GM19240 (cell line): ENCODE measurements at regions not wholly inside any gene's neighbourhood (a gene's known extent, or its start where the extent isn't known, plus 50 kb on each side); places are given as distances from the start of the nearest gene placed in this dataset.

Experiments used
- DNase-seq: peaks from one replicate; pipeline ENCODE4 v3.0.0; 2011; ENCODE audit warnings: low spot score; ENCODE audit not compliant: insufficient read length

DNA sequence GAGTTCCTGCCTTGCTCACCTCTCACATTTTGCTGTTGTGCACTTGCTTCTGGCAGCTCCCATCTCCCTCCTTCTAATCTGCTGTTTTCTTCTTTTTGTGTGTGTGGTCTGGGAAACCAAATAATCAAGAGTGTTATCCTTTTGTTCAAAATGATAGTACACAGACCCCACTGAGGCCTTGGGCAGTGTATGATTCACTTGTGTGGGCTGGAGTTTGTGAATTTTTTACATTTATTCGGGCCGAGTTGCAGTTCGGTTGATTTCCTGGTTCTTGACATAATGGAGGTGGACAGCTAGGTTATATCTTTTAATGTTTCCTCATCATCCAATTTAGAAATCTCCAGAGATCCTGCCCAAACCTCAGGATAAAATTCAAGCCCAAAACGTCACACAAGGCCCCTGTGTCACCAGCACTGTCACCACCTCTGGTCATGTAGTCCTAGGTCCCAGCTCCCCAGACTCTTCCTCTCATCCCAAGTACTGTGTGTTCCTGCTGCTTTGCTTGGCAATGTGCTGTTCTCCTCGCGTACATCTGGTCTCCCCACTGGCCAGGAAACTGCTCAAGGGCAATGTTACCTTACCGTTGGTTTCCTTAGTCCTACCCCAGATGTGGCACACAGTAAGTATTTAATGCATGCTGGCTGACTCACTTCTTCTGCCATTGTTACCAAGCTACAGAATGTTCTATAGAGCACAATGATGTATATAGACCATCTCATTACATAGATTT, 55.7 kb upstream of the PHACTR2 start:
- DNase-seq = no peak

DNA sequence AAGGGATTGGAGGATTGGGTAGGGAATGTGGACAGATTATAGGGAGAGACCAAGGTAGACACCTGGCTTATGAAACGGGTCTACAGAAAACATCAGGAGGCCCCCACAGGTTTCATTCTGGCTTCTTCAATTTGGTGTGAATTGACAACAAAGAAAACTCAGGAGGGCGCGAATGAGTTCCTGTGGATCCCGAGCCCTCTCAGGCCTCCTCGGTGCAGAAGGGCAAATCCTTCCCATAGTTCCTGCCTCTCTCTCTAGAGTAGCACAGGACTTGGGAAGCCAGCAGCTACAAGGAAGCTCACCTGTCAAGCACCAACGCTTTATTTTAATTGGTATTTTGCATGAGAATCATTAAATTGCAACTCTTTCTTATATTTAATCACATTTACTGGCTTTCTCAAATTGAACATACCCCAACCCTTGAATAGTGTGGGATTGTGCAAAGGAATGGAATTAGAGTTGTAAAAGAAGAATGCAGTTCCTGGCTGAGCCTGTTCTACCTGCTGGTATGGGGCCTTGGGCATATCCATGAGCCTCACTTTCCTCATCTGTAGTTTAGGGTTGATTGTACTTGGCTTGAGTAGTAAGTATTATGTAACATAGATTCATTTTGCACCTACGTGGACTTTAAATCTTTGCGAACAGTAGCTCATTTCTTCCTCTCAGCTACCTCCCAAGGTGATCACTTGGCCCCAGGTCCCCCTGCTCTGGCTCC, 56.4 kb upstream of the PHACTR2 start:
- no peak for DNase-seq

DNA sequence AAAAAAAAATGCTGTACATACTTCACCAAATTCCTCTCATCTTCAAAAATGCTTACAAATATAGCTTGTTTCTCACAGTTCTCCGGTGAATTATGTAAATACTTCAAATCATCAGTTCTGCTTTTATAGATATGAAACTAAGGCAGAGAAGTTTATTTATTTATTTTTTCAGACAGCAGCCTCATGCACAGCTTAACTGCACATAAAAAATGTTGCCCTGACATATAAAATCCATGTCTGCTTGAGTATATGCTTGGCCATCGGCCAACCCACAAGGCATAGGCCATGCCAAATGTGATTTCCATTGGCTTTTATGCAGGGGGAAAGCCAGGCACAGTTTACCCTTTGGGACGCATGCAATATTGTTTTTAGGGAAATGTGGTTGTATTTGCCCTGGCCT, 57.3 kb upstream of the PHACTR2 start:
- no peak for DNase-seq

DNA sequence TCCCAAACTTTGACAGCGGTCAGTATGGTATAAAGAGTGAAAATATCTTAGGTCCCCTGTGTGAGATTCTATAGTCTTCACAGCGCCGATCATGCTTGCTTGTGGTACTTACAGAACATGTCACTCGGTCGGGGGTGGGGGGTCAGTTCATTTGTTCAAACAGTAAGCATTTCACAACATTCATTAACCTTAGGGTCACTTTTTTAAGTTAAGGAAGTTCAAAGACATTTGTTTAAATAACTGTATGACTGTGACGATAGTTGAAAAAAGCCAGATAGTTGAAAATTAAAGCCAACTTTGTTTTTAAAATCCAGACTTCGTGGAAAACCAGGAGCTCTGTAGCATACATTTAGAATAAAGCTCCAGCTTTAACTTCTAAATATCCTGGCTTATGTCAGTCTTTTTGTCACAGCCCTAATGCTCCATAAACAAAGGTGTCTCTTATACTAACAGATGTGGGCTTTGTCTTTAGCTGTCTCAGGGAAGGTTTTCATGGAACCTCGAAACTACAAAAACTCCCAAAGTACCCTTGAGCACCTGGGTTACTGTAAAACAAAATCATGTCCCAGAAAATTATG, 57.9 kb upstream of the PHACTR2 start:
- DNase-seq = no peak

DNA sequence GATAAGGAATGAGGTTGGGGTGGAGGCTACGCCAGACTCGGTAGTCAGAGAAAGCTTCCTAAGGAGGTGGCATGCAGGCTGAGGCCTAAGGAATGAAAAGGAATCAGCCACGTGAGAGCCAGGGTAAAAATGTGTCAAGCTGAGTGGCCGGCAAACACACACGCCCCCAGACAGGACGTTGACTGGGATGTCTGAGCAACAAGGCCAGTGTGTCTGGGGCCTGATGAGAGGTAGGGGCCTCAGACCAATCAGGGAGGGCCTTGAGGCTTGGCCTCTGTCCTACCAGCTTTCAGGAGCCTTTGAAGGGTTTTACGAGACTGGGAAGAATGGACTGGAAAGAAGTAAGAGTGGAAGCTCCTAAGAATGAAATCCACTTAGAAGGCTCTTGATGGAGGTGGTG, 61.0 kb upstream of the PHACTR2 start:
- DNase-seq = no peak

DNA sequence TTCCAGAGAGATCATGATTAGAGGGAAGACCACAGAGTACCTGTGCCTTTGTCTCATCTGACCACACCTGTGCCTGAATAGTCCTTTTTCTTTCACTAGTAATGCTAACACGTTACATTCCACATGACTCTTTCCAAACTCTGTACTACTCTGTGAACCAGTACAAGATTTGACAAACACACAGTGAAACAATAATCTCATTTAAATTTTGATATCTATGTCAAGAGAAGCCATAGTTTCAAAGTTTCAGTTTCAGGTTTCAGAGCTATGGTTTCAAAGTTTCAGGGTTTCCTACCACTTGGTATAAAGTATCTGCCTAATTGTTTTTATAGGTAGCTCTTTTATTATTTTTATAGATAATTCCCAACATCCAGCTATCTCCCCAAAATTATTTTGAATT, 62.0 kb upstream of the PHACTR2 start:
- DNase-seq = no peak

DNA sequence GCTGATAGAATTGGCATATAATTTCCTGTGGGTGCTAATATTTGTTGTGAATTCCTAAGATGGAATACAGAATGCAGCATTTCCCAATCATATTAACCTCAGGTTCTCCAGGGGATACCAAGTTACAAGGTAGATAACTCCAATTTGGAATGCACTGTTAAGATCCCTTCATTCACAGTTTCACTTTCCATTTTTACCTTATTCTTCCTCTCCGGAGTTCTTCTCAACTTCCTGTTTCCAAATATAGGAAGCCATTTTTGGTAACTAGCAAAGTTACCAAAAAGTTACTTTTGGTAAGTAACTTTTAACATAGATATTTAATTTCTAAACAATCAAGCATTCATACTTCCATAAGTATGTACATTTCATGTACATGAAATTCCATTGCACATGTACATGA, 63.5 kb upstream of the PHACTR2 start:
- no peak for DNase-seq

DNA sequence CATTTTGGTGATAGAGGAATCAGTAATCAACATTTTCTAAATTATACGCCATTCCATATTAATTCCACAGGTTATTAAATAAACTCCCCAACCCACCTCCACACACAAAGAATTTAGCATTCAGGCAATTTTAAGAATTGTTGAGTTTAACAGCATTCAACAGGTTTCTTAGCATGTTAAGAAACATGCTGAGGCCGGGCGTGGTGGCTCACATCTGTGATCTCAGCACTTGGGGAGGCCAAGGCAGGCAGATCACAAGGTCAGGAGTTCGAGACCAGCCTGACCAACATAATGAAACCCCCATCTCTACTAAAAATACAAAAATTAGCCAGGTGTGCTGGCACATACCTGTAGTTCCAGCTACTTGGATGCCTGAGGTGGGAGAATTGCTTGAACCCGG, 64.0 kb upstream of the PHACTR2 start:
- DNase-seq = no peak

DNA sequence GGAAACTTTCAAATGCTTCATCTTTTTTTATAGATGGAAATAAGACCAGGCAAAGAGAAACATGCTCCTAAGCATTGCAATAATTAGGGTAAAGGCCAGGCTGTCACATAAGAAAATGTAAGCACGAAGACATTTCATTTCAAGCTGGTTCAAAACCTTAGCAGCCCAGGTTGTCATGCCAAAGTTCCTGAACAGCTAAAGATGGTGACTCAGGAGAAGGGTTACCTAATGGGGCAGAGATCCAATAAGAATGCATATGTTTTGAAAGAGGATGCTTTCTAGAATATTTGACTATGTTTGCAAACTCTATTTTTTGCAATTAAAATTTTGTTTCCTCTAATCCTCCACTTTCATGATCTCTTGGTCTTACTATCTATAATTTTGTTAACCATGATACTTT, 65.6 kb upstream of the PHACTR2 start:
- no peak for DNase-seq

DNA sequence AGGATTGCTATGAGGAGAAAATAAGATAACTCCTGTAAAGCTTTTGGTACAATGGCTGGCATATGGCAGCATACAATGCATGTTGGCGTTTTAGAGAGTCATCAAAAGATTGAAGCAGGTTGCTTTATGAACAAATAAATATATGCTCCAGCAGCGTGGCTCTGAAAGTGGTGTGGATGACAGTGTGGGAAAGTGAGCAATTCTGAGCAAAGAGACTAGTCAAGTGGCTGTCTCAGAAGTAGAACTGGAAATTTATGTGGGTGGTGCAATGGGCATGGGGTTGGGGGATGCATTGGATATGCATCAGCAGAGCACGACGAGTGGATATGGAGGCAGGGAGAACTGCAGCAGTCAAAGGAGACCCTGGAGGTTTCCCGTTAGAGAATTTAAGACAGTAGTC, 66.2 kb upstream of the PHACTR2 start:
- DNase-seq = no peak

DNA sequence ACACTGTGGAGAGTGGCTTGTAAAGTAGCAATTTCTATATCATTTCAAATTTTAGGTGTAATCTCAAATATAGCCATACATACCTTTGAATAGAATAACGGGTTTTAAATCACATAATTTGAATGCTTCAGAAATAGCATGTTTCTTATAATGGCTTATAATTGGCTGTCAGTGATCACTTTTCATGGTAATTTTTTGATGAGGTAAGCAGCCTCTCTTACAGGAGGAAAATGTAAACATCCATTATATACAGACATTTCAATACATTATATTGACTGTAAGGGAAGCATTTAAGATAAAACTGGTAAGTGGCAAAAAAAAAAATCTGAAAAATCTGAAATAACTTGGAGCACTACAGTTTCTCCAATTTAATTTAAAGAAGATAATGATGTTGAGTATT, 67.8 kb upstream of the PHACTR2 start:
- no peak for DNase-seq

DNA sequence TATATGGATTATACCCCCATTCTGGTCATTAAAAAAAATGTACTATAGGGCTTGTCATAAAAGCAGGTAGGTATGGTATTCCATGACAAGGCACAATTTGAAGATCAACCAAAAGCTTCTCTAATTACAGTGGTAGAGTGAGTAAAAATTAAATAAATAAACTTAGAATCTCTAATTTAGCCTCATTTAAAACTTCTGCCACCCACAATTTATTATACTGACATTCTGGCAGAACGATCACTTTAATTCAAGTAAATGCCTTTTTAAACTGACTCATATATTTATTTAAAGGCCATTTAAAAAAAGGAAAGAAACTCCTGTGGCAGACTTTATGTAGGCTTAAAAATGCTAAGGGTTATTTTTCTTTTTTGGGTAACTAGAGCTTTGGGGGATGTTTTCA, 68.3 kb upstream of the PHACTR2 start:
- no peak for DNase-seq

DNA sequence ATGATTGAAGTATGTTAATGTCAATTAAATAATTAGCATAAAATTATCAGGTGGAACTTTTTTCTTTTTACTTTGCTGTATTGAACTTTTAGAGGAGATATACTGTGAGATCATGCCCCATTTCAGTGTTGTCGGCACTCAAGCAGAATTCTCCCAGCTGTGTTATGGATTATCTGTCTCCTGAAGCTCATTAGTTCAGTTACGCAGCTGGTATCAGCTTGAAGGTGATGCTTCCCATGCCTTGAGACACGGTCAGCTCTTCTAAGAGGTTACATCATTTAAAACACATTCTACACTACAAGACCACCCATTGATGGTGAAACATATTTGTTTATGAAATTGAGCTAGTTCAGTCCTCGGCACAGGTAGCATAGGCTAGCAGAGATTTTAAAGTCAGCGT, 68.9 kb upstream of the PHACTR2 start:
- DNase-seq = no peak

DNA sequence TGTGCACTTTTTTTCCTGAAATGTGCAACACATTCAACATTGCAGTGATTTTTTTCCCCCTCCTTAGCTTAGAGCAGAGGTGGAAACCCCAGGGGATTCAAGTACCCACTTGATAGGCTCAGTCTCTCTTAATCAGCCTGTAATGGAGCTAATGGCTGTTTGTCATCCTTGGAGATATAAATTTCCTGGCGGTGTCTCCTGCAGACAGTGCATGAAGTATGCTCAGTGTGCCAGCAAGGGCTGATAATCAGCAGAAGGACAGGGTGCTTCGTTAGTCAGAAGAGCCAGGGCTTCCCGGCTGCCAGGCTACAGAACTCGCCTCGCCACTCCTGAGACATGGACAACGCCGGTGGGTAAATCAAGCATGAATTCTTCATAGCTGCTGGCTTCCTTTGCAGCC, 69.8 kb upstream of the PHACTR2 start:
- DNase-seq = no peak

DNA sequence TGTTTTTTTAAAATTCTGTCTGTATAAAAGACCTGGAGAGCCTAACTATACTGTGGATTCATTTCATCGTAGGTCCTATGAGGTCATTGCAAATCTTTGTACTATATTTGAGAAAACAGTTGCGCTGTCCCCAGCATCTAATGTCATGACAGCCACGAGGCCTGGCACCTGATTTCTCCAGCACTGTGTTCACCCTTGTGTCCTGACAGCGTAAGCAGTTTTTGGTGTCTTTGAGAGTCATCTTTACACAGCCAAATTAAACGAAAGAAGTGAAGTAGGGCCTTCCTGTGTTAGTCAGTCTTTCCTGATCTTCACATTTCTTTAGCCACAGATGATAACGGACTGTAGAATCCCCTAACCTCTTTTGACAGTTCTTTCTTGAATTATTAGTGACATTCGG, 70.6 kb upstream of the PHACTR2 start:
- DNase-seq = no peak

DNA sequence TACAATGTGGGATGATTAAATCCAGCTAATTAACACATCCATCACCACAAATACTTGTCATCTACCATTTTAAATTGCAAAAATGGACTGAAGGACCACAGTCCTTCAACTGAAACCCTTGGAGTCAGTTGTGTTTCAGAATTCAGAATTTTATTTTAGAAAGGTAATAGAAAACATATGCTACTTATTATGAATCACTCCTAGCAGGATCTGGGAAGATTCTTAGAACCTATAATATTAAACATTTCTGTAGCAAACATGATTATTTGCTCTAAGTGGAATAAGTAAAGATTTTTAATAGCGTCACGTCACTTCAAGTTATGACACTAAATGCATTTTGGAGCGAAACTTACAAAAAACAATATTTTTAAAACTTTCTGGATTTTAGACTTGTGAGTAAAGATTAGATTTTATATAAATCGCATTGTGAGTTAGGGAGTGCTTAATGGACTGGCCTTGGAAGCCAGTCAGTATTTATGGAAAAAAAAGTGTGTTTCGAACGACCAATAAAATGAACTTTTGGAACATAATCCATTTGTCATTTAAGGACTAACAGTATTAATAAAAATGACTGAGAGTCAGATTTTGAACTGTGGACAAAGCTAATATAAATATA, 71.8 kb upstream of the PHACTR2 start:
- DNase-seq = no peak

DNA sequence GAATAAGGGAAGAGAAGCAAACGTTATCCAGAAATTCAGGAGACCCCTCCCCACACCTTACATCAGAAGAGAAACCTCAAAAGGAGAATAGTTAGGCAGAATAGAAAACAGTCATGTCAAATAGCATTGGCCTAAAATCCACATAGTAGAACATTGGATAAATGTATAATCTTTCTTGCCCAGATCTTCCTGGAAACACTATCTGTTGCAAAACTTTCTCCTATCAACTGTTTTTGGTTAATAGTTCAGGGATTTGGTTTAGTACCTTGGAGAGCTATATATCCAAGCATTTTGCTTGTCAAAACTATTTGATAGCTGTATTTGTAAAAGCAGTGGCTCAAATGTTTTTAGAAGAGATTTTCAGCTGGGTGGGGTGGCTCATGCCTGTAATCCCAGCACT, 74.3 kb upstream of the PHACTR2 start:
- DNase-seq = no peak

DNA sequence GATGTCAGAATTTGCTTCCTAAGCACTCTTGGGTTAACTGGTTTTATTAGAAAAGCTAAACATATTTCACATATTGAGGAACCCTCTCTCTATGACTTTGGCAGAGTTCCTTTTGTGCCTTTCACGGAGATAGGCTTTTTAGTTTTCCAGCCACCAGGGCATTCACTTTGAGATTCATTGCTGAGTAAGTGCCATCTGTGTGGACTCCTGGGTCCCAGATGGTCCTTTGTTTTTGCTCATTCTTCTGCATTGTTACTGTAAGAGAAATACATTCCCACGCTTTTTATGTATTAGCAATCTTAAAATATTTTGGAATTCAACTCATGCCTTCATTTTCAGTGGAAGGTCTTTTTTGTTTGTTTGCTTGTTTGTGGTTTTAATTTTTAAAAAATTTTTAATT, 76.3 kb upstream of the PHACTR2 start:
- DNase-seq = no peak

DNA sequence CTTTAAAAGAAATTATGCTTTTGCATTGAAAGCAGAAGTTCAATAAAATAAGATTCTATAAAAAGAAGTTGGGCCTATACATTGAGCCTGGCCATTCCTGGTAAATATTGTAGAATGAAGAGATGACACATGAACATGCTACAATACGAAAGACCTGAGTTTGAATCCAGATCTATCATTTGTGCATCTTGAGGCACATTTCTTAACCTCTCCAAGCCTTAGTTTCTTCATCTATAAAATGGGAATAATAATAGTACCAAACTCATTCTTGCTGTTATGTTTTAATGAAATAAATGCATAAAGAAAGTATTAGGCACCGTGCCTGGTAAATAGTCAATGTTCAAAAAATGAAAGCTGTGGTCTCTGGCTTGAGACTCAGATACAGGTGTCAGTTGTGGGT, 76.9 kb upstream of the PHACTR2 start:
- no peak for DNase-seq

DNA sequence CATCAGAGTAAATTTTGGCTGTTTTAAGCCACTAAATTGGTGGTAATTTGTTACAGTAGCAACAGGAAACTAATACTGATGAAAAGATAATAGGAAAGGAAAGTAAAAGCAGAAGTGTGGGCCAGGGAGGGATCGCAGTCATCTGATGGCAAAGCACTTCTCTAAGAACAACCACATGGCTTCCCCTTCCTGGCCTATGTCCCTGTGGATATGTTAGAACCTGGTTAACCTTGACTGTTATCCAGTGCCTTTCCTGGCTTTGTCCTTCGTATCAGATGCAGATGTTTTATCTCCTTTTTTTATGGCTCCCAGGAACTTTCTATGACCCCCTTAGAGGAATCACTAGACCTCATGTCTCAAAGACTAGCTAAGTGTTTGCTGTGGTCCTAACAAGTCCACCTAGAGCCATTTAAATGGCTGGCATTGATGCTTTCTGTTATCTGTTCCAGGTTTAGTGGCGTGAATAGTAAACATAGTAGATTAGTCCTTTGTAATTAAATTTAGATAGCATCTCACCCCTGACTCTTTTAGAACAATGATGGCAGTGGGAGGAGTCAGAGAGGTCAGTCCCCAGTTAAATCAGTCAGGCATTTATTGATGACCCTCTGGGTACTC, 79.2 kb upstream of the PHACTR2 start:
- peak; percentile 23 for DNase-seq

DNA sequence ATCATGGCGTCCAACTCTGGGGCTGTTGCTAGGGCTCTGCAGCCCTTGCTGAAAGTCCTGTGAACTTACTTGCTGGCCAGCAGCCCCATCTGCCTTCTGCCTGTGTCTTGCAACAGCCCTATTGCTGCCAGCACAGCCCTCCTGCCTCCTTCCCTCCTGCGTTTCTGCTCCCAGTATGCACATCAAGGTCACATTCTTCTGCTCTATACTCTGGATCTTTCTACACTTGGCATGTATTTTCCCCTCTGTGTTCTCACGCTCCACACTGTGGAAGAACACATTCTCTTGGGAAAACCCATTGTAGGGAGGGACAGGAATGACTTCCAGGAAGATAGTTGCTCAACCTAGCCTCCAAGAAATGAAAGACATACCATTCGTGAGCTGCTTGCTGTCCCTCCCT, 80.9 kb upstream of the PHACTR2 start:
- DNase-seq = no peak
